ENCODE measurements at regions not wholly inside any gene's neighbourhood (a gene's known extent, or its start where the extent isn't known, plus 50 kb on each side); places are given as distances from the start of the nearest gene placed in this dataset.

DNA sequence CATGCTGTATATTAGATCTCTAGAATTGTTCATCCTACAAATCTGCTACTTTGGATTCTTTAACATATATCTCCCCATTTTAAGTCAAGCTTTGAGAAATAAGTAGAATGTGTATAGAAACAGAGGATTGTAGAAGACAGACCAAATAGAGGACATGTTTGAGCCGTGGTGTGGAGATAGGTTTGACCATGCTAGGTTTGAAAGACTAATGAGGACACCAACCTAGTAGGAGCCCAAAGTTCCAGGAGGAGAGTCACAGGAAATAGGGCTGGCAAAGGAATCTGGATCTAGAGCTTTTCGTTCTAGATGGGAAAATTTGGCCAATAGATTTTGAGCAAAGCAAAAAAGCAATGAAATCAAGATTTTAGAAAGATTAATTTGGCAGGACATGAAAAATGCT is 60.5 kb upstream of the TBX20 start:
- intact Hi-C loops (cut with micrococcal nuclease) = no loop called here
- CTCF ChIA-PET = no interaction called here
- H3K4me3 ChIP-seq (replicated peaks in 1 of 3; ENCODE audit: insufficient read depth in 1 of 3, low read depth in 1 of 3, low read length in 3 of 3) = no peak overlapping the region
- no peaks in the 10 kb centered on the region for H3K4me1 ChIP-seq (ENCODE audit: control insufficient read depth, extremely low read depth, insufficient read depth, low read length)
- H3K4me2 ChIP-seq (ENCODE audit: insufficient read depth, low read length) = no peak overlapping the region
- H2AFZ ChIP-seq (ENCODE audit: low read depth, low read length) = no peak overlapping the region
- dilution Hi-C loops (cut with MboI; ENCODE audit: extremely low pct_ligation_motif_present, low sequenced_read_pairs) = no loop called here
- H3K36me3 ChIP-seq (ENCODE audit: control insufficient read depth in 2 of 2, extremely low read depth in 1 of 2, insufficient read depth in 2 of 2, low read length in 2 of 2) = no peaks in the 10 kb centered on the region
- H3K9ac ChIP-seq (replicated peaks; ENCODE audit: extremely low read depth, insufficient read depth, low read length) = no peak overlapping the region
- H3K9me3 ChIP-seq (replicated peaks; ENCODE audit: control insufficient read depth, insufficient read depth, low read length) = no peaks in the 10 kb centered on the region
- H4K20me1 ChIP-seq (replicated peaks; ENCODE audit: control insufficient read depth, extremely low read depth, insufficient read depth, low read length) = no peaks in the 10 kb centered on the region
- FAIRE-seq (no peak), DNase-seq (ENCODE audit: low read depth, low spot score) (no peak)
- no TSS peak for BruUV-seq (replicated peaks)
- H3K27me3 ChIP-seq (ENCODE audit: control insufficient read depth in 2 of 2, insufficient read depth in 2 of 2, low read length in 2 of 2) = no peaks in the 10 kb centered on the region
- H3K79me2 ChIP-seq (ENCODE audit: control insufficient read depth, insufficient read depth, low read length) = no peaks in the 10 kb centered on the region
- POLR2A ChIA-PET = no interaction called here
- H3K27ac ChIP-seq (ENCODE audit: insufficient read depth, low read depth, low read length) = no peak overlapping the region
- no peak for TF ChIP-seq FOS (IDR thresholded peaks at IDR 0.05; ENCODE audit: borderline replicate concordance, insufficient read depth, low read length)
- TF ChIP-seq EZH2 (IDR thresholded peaks at IDR 0.05; ENCODE audit: borderline replicate concordance, low read depth, low read length, severe bottlenecking) = no peak
- TF ChIP-seq, protein P1, sequence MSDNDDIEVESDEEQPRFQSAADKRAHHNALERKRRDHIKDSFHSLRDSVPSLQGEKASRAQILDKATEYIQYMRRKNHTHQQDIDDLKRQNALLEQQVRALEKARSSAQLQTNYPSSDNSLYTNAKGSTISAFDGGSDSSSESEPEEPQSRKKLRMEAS (IDR thresholded peaks at IDR 0.05; ENCODE audit: insufficient read depth, insufficient read length) = no peak
- TF ChIP-seq MYC (IDR thresholded peaks at IDR 0.05; ENCODE audit: low read depth, low read length) = no peak
- no peak for TF ChIP-seq JUN (IDR thresholded peaks at IDR 0.05; ENCODE audit: borderline replicate concordance, insufficient read depth, insufficient read length, low read depth)
- H3K9me1 ChIP-seq (replicated peaks; ENCODE audit: control insufficient read depth, extremely low read depth, insufficient read depth, low read length) = no peaks in the 10 kb centered on the region

DNA sequence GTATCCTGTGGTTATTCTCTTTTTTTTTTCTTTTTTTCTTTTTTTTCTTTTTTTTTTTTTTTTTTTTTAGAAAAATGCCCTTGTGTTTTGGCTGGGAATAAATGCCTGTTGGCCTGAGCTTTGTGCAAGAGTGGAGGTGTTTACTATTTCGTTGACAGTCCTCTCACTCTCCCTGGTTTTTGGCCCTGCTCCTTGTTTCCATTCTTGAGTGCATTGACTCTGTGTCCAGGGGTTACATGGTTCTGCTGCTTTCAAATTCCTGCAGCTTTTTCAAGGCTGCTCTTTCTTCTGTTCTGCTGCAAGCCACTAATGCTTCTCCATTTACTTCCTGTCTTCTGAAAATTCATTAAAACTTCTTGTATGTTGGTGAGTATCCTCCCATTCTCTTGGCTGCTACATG is 59.7 kb upstream of the TBX20 start:
- dilution Hi-C loops (cut with MboI; ENCODE audit: extremely low pct_ligation_motif_present, low sequenced_read_pairs) = no loop called here
- FAIRE-seq (no peak), DNase-seq (ENCODE audit: low read depth, low spot score) (no peak)
- no TSS peak for BruUV-seq (replicated peaks)
- Histone ChIP-seq H3K27ac (ENCODE audit: insufficient read depth, low read depth, low read length) (no peak overlapping the region), H3K4me1 (ENCODE audit: control insufficient read depth, extremely low read depth, insufficient read depth, low read length) (no peaks in the 10 kb centered on the region), H3K4me3 (replicated peaks in 1 of 3; ENCODE audit: insufficient read depth in 1 of 3, low read depth in 1 of 3, low read length in 3 of 3) (no peak overlapping the region), H3K9me3 (replicated peaks; ENCODE audit: control insufficient read depth, insufficient read depth, low read length) (no peaks in the 10 kb centered on the region), H2AFZ (ENCODE audit: low read depth, low read length) (no peak overlapping the region), H3K9me1 (replicated peaks; ENCODE audit: control insufficient read depth, extremely low read depth, insufficient read depth, low read length) (no peaks in the 10 kb centered on the region), H3K27me3 (ENCODE audit: control insufficient read depth in 2 of 2, insufficient read depth in 2 of 2, low read length in 2 of 2) (peaks cover 0 to 2% of the 10 kb centered on the region in 2 experiments), H4K20me1 (replicated peaks; ENCODE audit: control insufficient read depth, extremely low read depth, insufficient read depth, low read length) (no peaks in the 10 kb centered on the region), H3K9ac (replicated peaks; ENCODE audit: extremely low read depth, insufficient read depth, low read length) (no peak overlapping the region), H3K36me3 (ENCODE audit: control insufficient read depth in 2 of 2, extremely low read depth in 1 of 2, insufficient read depth in 2 of 2, low read length in 2 of 2) (no peaks in the 10 kb centered on the region), H3K4me2 (ENCODE audit: insufficient read depth, low read length) (no peak overlapping the region), H3K79me2 (ENCODE audit: control insufficient read depth, insufficient read depth, low read length) (no peaks in the 10 kb centered on the region)
- ChIA-PET CTCF (no interaction called here), POLR2A (no interaction called here)
- intact Hi-C loops (cut with micrococcal nuclease) = no loop called here
- TF ChIP-seq POLR2A (IDR thresholded peaks at IDR 0.05; ENCODE audit: low read depth, low read length) = no peak
- TF ChIP-seq FOS (IDR thresholded peaks at IDR 0.05; ENCODE audit: borderline replicate concordance, insufficient read depth, low read length) = no peak
